GM19468 (cell line): ENCODE measurements at regions not wholly inside any gene's neighbourhood (a gene's known extent, or its start where the extent isn't known, plus 50 kb on each side); places are given as distances from the start of the nearest gene placed in this dataset.

Source experiments
- ATAC-seq: cut with Tn5 transposase; IDR thresholded peaks from one replicate; pipeline ENCODE4 v1.9.1; 2021; ENCODE audit warnings: mild to moderate bottlenecking, moderate library complexity, moderate number of reproducible peaks; ENCODE audit not compliant: unreplicated experiment; ENCODE audit errors: extremely low read depth

- no peak for ATAC-seq
Observed at GRCh38 chr3:459311-459670, 262.7 kb downstream of the CHL1 start.

DNA sequence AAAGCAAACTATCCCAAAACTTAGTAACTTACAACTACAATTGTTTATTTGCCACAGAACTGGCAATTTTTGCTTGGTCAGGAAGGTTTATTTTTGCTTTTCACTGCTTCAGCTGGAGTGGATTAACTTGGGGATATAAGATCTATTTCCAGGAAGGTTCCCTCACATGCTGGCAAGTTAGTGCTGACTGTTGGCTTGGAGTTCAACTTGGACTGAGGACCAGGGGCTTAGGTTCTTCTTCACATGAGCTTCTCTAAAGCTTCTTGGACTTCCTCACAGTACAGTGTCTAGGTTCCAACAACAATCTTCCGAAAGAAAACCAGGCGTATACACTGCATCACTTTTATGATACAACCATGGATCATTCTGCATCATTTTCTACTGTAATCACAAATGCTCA lies 264.4 kb downstream of the CHL1 start:
- ATAC-seq, result no peak

- no peak for ATAC-seq
Observed at GRCh38 chr3:462851-463250, 266.3 kb downstream of the CHL1 start.

GRCh38 chr3:463252-464192 lies 267.0 kb downstream of the CHL1 start:
- peak; percentile 99 for ATAC-seq

- ATAC-seq, result no peak
Observed at GRCh38 chr3:464255-464654, 267.7 kb downstream of the CHL1 start.

GRCh38 chr3:468172-468571 lies 271.6 kb downstream of the CHL1 start:
- no peak for ATAC-seq

- no peak for ATAC-seq
Observed at GRCh38 chr3:473033-473800, 276.7 kb downstream of the CHL1 start.

DNA sequence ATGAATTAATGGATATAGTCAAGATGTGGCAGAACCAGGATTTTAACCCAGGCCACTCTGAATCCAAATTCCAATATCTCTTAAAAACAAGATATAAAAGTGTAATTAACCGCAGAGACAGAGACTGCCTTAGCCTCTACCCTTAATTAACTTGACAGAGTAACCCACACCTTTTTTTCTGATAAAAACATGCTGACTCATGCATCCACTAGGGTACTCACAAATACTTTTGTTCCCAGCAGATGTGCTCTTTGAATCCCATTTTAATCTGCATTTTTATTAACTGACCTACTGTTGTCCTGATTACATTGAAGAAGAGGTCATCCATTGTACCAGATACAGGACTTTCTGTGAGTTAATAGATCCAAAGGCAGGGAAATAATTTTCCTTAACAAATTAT lies 278.3 kb downstream of the CHL1 start:
- ATAC-seq, result no peak

DNA sequence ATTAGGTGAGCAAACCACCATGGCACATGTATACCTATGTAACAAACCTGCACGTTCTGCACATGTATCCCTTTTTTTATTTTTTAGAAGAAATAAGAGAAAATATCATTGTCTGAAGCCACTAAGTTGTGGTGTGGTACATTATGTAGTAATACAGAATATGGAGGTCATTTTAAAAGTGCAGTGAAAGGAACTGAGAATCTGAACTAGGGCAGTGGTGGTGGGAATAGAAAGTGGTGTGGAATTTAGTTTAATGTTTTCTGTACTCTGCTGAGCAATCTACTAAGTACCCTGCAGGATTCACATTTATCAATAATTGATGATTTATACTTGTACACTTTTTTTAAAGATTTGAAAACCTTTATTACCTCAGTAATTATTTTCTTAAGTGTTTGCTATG lies 283.5 kb downstream of the CHL1 start:
- ATAC-seq, result peak; percentile 76

- ATAC-seq, result no peak
Observed at GRCh38 chr3:481111-481510, 284.5 kb downstream of the CHL1 start.

DNA sequence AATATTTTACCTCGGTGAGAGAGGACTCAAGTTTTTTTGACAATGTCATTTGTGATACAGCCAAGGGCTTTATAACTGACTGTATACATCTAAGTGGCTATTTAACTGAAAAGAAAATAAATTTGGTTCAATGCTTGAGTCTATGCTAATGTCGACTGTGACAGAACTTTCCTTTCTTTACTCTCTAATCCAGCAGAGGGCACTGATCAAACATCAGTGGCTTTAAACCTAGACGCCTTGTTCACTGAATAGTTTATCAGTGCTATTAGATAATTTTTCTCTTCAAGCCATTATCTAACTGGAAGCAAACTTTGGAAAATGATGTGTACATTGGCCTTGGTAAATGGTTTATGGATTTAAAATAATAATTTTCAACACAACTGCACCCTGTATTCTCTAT lies 285.1 kb downstream of the CHL1 start:
- no peak for ATAC-seq

DNA sequence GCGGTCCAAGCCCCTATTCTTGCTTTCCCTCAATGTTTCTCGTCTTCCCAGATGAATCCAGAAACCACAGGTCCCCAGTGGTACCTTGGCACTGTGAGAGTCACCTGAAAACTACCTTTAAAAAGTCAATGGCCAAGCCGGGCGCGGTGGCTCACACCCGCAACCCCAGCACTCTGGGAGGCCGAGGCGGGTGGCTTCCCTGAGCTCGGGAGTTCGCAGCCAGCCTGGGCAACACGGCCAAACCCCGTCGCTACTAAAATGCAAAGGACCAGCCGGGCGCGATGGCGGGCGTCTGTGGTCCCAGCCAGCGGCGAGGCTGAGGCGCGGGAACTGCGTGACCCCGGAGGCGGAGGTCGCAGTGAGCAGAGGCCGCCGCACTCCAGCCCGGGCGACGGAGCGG lies 285.9 kb downstream of the CHL1 start:
- no peak for ATAC-seq

DNA sequence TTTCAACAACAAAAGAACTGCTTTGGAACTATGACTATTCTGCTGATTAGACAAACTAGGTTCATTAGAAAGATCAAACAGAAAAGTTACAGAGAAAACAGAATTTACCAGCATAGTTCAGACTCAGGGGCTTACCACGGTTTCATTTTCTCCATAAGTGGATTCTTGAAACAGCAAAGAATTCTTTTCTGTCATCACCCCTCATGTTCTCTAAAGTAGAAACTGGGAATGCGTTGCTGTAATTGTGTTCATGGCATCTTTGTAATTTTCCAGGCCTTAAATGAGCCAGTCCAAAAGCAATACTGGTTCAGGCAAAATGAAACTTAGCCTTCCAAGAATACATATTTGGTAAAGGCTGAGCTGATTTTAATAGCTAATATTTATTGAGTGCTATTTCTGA lies 287.8 kb downstream of the CHL1 start:
- ATAC-seq, result no peak

- ATAC-seq, result no peak
Observed at GRCh38 chr3:487614-488013, 291.1 kb downstream of the CHL1 start.

DNA sequence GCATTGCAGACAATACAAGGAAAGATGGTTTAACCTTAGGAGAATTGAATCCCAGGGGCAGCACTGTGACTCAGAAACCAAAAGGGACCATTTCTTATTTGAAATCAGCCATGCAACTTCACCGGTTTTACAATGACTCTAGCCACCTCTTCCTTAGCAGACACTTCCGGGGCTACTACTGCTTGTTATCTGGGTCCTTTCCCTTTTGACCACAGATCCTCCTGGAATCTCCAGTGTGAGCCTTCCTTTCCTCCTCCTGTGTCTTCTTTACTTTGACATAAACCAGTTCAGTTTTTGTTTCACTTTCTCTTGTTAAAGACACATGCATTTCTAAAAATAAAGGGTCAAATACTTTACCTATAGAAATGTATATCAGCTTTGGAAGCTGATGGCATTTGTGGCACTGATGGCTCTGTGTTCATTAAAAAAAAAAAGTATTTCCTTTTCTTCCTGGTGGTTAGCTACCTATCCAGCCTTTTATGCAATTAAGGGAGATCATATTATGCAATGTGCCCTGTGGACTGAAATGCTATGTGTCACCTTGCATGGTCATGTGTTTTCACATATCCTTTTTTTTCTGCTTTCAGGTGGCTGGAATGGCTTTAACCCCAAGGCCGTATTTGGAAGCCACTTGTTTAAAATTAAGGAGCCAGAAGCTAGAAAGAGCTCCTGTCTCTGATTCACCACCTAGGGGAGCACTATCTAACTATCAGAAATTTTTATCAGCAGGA lies 296.2 kb downstream of the CHL1 start:
- no peak for ATAC-seq

- ATAC-seq, result no peak
Observed at GRCh38 chr3:494190-494589, 297.6 kb downstream of the CHL1 start.

DNA sequence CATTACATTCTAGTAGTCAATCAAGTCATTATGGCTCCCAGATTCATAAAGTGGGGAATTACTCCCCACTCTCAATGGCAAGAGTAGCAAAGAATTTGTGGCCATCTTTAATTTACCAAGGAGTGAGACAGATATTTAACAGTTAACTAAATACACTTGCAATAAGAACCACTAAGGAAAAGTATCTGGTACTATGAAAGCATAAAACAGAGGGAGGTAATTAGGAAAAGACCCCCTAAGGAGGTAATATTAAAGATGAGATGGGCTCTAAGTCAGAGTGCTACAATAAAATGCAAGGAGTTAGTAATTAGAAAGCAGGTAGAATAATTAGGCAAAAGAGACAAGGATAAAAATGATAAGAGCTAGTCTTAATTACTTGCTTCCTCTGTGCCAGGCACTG lies 301.9 kb downstream of the CHL1 start:
- no peak for ATAC-seq

- ATAC-seq, result no peak
Observed at GRCh38 chr3:499001-499761, 302.6 kb downstream of the CHL1 start.

GRCh38 chr3:502486-502885 lies 305.9 kb downstream of the CHL1 start:
- no peak for ATAC-seq

- no peak for ATAC-seq
Observed at GRCh38 chr3:513301-513700, 316.7 kb downstream of the CHL1 start.
